Adrenal gland (tissue), 9 donors: ENCODE measurements at regions not wholly inside any gene's neighbourhood (a gene's known extent, or its start where the extent isn't known, plus 50 kb on each side); places are given as distances from the start of the nearest gene placed in this dataset.

Source experiments
- DNase-seq, 7 donors: peaks; one replicate each; pipeline ENCODE4 v3.0.0-alpha.2; 2019 to 2020
- H3K27ac ChIP-seq, 5 donors: fragments of 200-600 bp; sonication (generic) in 4 of 5; 1 replicate in 3 of 5; 2 replicates in 2 of 5; pipeline versions ENCODE4 v1.5.1 to v1.8.0; 2016 to 2020; ENCODE audit warnings: mild to moderate bottlenecking in 1 of 5
- H3K27me3 ChIP-seq: fragments of 200-600 bp; 2 replicates; pipeline ENCODE4 v1.8.0; 2021
- H3K36me3 ChIP-seq, 2 donors: fragments of 200-600 bp; replicated peaks in 1 of 2; 1 replicate in 1 of 2; 2 replicates in 1 of 2; pipeline versions ENCODE4 v1.5.1 to v1.8.0; 2018 to 2022
- H3K4me1 ChIP-seq, 2 donors: fragments of 200-600 bp; replicated peaks in 1 of 2; 1 replicate in 1 of 2; 2 replicates in 1 of 2; pipeline versions ENCODE4 v1.5.1 to v1.8.0; 2018 to 2021
- H3K4me3 ChIP-seq, 4 donors: fragments of 200-600 bp; sonication (generic) in 3 of 4; one replicate each; pipeline ENCODE4 v1.5.1; 2016 to 2018
- H3K9me3 ChIP-seq, 3 donors: fragments of 200-600 bp; sonication (generic) in 1 of 3; replicated peaks in 1 of 3; 1 replicate in 2 of 3; 2 replicates in 1 of 3; pipeline versions ENCODE4 v1.5.1 to v1.8.0; 2016 to 2021
- CTCF ChIP-seq, 6 experiments: fragments of 450-650 bp in 4 of 6; fragments of 200-600 bp in 2 of 6; sonication (generic) in 1 of 6; IDR thresholded peaks; 1 replicate in 5 of 6; 2 replicates in 1 of 6; pipeline versions ENCODE4 v1.5.1 to v1.8.0; 2016 to 2021; ENCODE audit warnings: antibody characterized with exemption in 6 of 6, mild to moderate bottlenecking in 2 of 6, moderate library complexity in 1 of 6
- POLR2A ChIP-seq, 2 donors: fragments of 450-650 bp; IDR thresholded peaks; one replicate each; pipeline ENCODE4 v1.6.1; 2017; ENCODE audit warnings: antibody characterized with exemption in 2 of 2, mild to moderate bottlenecking in 2 of 2, moderate library complexity in 1 of 2
- WGBS, 4 donors: extraction: QIAGEN DNeasy Blood & Tissue Kit in 2 of 4; methylation state at CpG; one replicate each; pipeline versions ENCODE4 v1.1.5 to v1.1.7; 2013 to 2017; 5-methylcytosine and 5-hydroxymethylcytosine counted together
- intact Hi-C, 2 donors: fragments of 100-400 bp; cut with DNase I; formaldehyde crosslinking; loops; one replicate each; pipeline versions ENCODE4 v1.14.1 to v1.15.0; 2022 to 2023
- donor health status: healthy with polysubstance abuse.
- donor health status: Bipolar disorder and iron deficiency.
- donor health status: DM: yes; HTN: yes; CAD: no.
- donor health status: DM: no; HTN: no; CAD: no.
- donor health status: DM: no; HTN: no; CAD: no.

- H3K27ac ChIP-seq, result no peak overlapping the region
- H3K4me3 ChIP-seq, result no peak overlapping the region
- no peaks in the 10 kb centered on the region for H3K4me1 ChIP-seq
- intact Hi-C loops, result no loop called here
- H3K9me3 ChIP-seq, result no peaks in the 10 kb centered on the region
- H3K36me3 ChIP-seq, result no peaks in the 10 kb centered on the region
- TF ChIP-seq CTCF (IDR thresholded peaks at IDR 0.05), result no peak
- TF ChIP-seq POLR2A (IDR thresholded peaks at IDR 0.05), result no peak
- no peak for DNase-seq
- H3K27me3 ChIP-seq, result no peaks in the 10 kb centered on the region
Measured at GRCh38 chr5:123921193-123921592, 409.2 kb downstream of the CSNK1G3 start.

GRCh38 chr5:123916345-123917121, 404.6 kb downstream of the CSNK1G3 start:
- Histone ChIP-seq H3K27ac (no peak overlapping the region), H3K27me3 (no peaks in the 10 kb centered on the region), H3K4me3 (no peak overlapping the region), H3K9me3 (no peaks in the 10 kb centered on the region), H3K36me3 (no peaks in the 10 kb centered on the region), H3K4me1 (no peaks in the 10 kb centered on the region)
- intact Hi-C loops, result no loop called here
- 41 to 50% (median 45%) methylated on average over 8 of the region's 8 CpGs for WGBS, 4 donors
- TF ChIP-seq POLR2A (IDR thresholded peaks at IDR 0.05) (no peak), CTCF (IDR thresholded peaks at IDR 0.05) (no peak)
- no peak for DNase-seq

GRCh38 chr5:123914333-123914732, 402.4 kb downstream of the CSNK1G3 start:
- no peaks in the 10 kb centered on the region for H3K27me3 ChIP-seq
- TF ChIP-seq CTCF (IDR thresholded peaks at IDR 0.05) (no peak), POLR2A (IDR thresholded peaks at IDR 0.05) (no peak)
- no peak overlapping the region for H3K27ac ChIP-seq
- no peak for DNase-seq
- 41 to 66% (median 56%) methylated on average over 1 of the region's 1 CpG for WGBS, 4 donors
- intact Hi-C loops, result no loop called here
- no peak overlapping the region for H3K4me3 ChIP-seq
- no peaks in the 10 kb centered on the region for H3K4me1 ChIP-seq
- no peaks in the 10 kb centered on the region for H3K9me3 ChIP-seq
- H3K36me3 ChIP-seq, result no peaks in the 10 kb centered on the region

- intact Hi-C loops, result no loop called here
- H3K4me3 ChIP-seq, result no peak overlapping the region
- TF ChIP-seq CTCF (IDR thresholded peaks at IDR 0.05) (no peak), POLR2A (IDR thresholded peaks at IDR 0.05) (no peak)
- H3K36me3 ChIP-seq, result no peaks in the 10 kb centered on the region
- 78 to 85% (median 83%) methylated on average over 3 of the region's 3 CpGs for WGBS, 4 donors
- no peaks in the 10 kb centered on the region for H3K27me3 ChIP-seq
- H3K9me3 ChIP-seq, result no peaks in the 10 kb centered on the region
- H3K27ac ChIP-seq, result no peak overlapping the region
- no peaks in the 10 kb centered on the region for H3K4me1 ChIP-seq
- DNase-seq, result no peak
Measured at GRCh38 chr5:123907349-123907748, 395.4 kb downstream of the CSNK1G3 start.
